Bronchial epithelial cell (primary cell): ENCODE measurements at regions not wholly inside any gene's neighbourhood (a gene's known extent, or its start where the extent isn't known, plus 50 kb on each side); places are given as distances from the start of the nearest gene placed in this dataset.

Experiments
- DNase-seq: peaks from one replicate; pipeline ENCODE4 v3.0.0-alpha.2; 2010; ENCODE audit warnings: low read depth
- FAIRE-seq: peaks from 2 replicates; lab custom pipeline; 2011; peaks lifted over from hg19 to GRCh38; lab: Jason Lieb, UNC
- H3K27me3 ChIP-seq: 2 replicates; pipeline ENCODE4 v1.5.1; 2011; ENCODE audit warnings: low read length; ENCODE audit not compliant: control insufficient read depth, insufficient read depth
- H3K36me3 ChIP-seq: 2 replicates; pipeline ENCODE4 v1.5.1; 2011; ENCODE audit warnings: low read length; ENCODE audit not compliant: control insufficient read depth, insufficient read depth
- H3K4me3 ChIP-seq: 2 replicates; pipeline ENCODE4 v1.5.1; 2011; ENCODE audit warnings: mild to moderate bottlenecking, low read depth, low read length, control low read depth
- TF ChIP-seq, protein P1 (sequence below): IDR thresholded peaks from 2 replicates; pipeline ENCODE4 v1.5.1; 2011; ENCODE audit warnings: mild to moderate bottlenecking, moderate library complexity, low read length, control low read depth, inconsistent platforms; ENCODE audit not compliant: insufficient read depth, severe bottlenecking

GRCh38 chr6:112401083-112401482, 54.0 kb downstream of the RFPL4B start:
- FAIRE-seq, result no peak
- TF ChIP-seq, protein P1, sequence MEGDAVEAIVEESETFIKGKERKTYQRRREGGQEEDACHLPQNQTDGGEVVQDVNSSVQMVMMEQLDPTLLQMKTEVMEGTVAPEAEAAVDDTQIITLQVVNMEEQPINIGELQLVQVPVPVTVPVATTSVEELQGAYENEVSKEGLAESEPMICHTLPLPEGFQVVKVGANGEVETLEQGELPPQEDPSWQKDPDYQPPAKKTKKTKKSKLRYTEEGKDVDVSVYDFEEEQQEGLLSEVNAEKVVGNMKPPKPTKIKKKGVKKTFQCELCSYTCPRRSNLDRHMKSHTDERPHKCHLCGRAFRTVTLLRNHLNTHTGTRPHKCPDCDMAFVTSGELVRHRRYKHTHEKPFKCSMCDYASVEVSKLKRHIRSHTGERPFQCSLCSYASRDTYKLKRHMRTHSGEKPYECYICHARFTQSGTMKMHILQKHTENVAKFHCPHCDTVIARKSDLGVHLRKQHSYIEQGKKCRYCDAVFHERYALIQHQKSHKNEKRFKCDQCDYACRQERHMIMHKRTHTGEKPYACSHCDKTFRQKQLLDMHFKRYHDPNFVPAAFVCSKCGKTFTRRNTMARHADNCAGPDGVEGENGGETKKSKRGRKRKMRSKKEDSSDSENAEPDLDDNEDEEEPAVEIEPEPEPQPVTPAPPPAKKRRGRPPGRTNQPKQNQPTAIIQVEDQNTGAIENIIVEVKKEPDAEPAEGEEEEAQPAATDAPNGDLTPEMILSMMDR, result no peak
- Histone ChIP-seq H3K27me3 (no peaks in the 10 kb centered on the region), H3K36me3 (no peaks in the 10 kb centered on the region), H3K4me3 (no peak overlapping the region)
- no peak for DNase-seq

DNA sequence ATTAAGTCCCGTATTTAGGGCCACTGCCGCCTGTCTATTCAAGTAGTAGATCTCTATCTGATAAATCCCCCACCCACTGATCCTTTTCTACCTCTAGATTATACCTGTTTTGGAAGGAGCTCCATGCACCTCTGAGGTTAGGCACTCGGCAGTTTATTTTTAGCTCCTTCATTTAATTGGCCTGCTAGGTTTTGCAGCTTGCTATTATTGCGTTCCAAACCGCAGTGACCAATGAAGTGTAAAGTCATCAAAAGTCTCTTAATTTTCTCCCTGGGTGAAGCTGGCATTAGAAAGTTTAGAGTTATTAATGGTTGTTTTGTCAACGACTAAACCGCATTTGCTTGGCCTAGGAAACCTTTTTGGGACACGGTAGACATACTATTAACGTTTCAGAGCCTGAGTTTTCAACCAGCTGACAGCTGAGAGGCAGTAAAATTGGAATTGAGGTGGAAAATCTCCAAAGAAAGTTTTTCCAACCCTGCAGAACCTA, 60.0 kb downstream of the RFPL4B start:
- TF ChIP-seq, protein P1, result no peak
- no peak for FAIRE-seq
- H3K4me3 ChIP-seq, result no peak overlapping the region
- H3K36me3 ChIP-seq, result no peaks in the 10 kb centered on the region
- H3K27me3 ChIP-seq, result no peaks in the 10 kb centered on the region
- no peak for DNase-seq

DNA sequence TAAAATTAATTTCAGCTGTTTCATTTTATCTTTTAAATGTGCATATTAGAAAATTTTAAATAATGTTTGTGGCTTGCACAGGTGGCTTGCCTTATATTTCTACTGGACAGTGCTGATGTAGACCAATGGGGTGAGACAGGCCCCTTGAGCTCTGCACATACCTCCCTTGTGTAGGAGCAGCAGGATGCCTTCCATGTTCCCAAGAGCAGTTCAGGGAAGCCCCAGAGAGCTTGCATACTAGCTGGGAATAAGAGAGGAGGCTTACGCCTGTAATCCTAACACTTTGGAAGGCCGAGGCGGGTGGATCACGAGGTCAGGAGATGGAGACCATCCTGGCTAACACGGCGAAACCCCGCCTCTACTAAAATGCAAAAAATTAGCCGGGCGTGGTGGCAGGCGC, 61.4 kb downstream of the RFPL4B start:
- no peak for FAIRE-seq
- TF ChIP-seq, protein P1, result no peak
- Histone ChIP-seq H3K27me3 (no peaks in the 10 kb centered on the region), H3K36me3 (no peaks in the 10 kb centered on the region), H3K4me3 (no peak overlapping the region)
- no peak for DNase-seq

DNA sequence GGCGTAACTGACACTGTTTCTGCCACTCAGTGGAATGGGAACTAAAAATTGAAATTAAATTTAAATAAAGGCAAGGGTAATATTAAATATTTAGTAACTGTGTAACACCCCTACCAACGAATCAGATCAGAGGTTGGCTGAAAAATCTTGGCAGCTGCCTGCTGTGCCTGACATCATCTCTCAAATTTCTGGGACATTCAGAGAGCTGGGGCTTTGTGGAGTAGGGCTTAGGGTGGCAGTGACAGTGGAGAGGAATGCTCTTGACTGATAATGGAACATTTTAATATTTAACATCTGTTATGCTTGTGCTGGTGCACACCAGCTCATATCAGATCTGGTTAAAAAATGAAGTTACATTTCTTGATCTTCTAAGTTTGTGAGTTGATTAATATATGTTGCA, 62.2 kb downstream of the RFPL4B start:
- DNase-seq (no peak), FAIRE-seq (no peak)
- Histone ChIP-seq H3K27me3 (peaks cover 2% of the 10 kb centered on the region), H3K36me3 (no peaks in the 10 kb centered on the region), H3K4me3 (no peak overlapping the region)
- TF ChIP-seq, protein P1, result no peak

DNA sequence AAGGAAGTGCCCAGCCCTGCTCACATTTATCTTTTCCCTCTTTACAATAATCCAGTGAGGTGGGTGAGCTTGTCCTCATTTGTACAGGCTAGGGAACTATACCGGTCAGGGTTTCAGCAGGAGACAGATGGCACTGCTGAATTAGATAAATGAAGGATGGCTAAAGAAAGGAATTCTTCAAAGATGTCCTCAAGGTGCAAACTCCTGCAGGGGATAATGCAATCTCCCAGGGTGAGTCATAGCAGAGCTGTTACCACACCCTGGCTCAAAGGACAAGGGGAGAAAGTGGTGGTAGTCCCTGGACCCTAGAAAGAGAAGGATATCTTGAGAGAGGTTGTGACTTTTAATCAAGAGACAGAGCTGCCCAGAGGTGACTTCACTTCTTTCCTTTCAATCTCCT, 66.7 kb downstream of the RFPL4B start:
- no peaks in the 10 kb centered on the region for H3K36me3 ChIP-seq
- peak; percentile 45 for DNase-seq
- H3K4me3 ChIP-seq, result no peak overlapping the region
- H3K27me3 ChIP-seq, result peaks cover 2% of the 10 kb centered on the region
- FAIRE-seq, result no peak
- TF ChIP-seq, protein P1, result no peak

GRCh38 chr6:112415366-112415765, 68.2 kb downstream of the RFPL4B start:
- no peak for DNase-seq
- H3K27me3 ChIP-seq, result peaks cover 2% of the 10 kb centered on the region
- FAIRE-seq, result no peak
- H3K36me3 ChIP-seq, result no peaks in the 10 kb centered on the region
- TF ChIP-seq, protein P1, result no peak
- H3K4me3 ChIP-seq, result no peak overlapping the region
